ENCODE measurements at regions not wholly inside any gene's neighbourhood (a gene's known extent, or its start where the extent isn't known, plus 50 kb on each side); places are given as distances from the start of the nearest gene placed in this dataset.

- TF ChIP-seq, protein P1, sequence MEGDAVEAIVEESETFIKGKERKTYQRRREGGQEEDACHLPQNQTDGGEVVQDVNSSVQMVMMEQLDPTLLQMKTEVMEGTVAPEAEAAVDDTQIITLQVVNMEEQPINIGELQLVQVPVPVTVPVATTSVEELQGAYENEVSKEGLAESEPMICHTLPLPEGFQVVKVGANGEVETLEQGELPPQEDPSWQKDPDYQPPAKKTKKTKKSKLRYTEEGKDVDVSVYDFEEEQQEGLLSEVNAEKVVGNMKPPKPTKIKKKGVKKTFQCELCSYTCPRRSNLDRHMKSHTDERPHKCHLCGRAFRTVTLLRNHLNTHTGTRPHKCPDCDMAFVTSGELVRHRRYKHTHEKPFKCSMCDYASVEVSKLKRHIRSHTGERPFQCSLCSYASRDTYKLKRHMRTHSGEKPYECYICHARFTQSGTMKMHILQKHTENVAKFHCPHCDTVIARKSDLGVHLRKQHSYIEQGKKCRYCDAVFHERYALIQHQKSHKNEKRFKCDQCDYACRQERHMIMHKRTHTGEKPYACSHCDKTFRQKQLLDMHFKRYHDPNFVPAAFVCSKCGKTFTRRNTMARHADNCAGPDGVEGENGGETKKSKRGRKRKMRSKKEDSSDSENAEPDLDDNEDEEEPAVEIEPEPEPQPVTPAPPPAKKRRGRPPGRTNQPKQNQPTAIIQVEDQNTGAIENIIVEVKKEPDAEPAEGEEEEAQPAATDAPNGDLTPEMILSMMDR (IDR thresholded peaks at IDR 0.05; ENCODE audit: low read depth, low read length): no peak
- TF ChIP-seq POLR2A (IDR thresholded peaks at IDR 0.05; ENCODE audit: extremely low read depth, insufficient read length): no peak
- TF ChIP-seq MYC (IDR thresholded peaks at IDR 0.05; ENCODE audit: low read depth, low read length): no peak
- TF ChIP-seq, protein P2, sequence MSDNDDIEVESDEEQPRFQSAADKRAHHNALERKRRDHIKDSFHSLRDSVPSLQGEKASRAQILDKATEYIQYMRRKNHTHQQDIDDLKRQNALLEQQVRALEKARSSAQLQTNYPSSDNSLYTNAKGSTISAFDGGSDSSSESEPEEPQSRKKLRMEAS (IDR thresholded peaks at IDR 0.05; ENCODE audit: low read depth, low read length): no peak
Observed at GRCh38 chr3:187875863-187876262, 130.6 kb upstream of the BCL6 start.
